CD8-positive, alpha-beta memory T cell (primary cell): ENCODE measurements at regions not wholly inside any gene's neighbourhood (a gene's known extent, or its start where the extent isn't known, plus 50 kb on each side); places are given as distances from the start of the nearest gene placed in this dataset.

Source experiments
- CTCF ChIA-PET: fragments of 350-600 bp; sonication (Branson Sonifier 250); formaldehyde crosslinking; loops from one replicate; lab custom pipeline; 2021; ENCODE audit warnings: antibody characterized with exemption; lab: Charles Lee
- POLR2A ChIA-PET: fragments of 350-600 bp; sonication (Branson Sonifier 250); formaldehyde crosslinking; loops from one replicate; lab custom pipeline; 2021; ENCODE audit warnings: antibody characterized with exemption; lab: Charles Lee
- DNase-seq, 5 donors: peaks; one replicate each; pipeline versions ENCODE4 v3.0.0 to v3.0.0-alpha.2; 2020 to 2022; ENCODE audit warnings: mixed read lengths in 1 of 5
- H3K27ac ChIP-seq: one replicate; pipeline ENCODE4 v1.7.0; 2013; ENCODE audit warnings: low read depth, mild to moderate bottlenecking, low read length, moderate library complexity
- H3K27me3 ChIP-seq: 2 replicates; pipeline ENCODE4 v1.7.0; 2013; ENCODE audit warnings: low read length, mild to moderate bottlenecking; ENCODE audit not compliant: insufficient read depth, poor library complexity, severe bottlenecking
- H3K36me3 ChIP-seq: 2 replicates; pipeline ENCODE4 v1.7.0; 2013; ENCODE audit warnings: mild to moderate bottlenecking, low read length, moderate library complexity; ENCODE audit not compliant: insufficient read depth
- H3K4me1 ChIP-seq: 2 replicates; pipeline ENCODE4 v1.7.0; 2013; ENCODE audit warnings: mild to moderate bottlenecking, low read length, moderate library complexity; ENCODE audit not compliant: insufficient read depth
- H3K4me3 ChIP-seq: 2 replicates; pipeline ENCODE4 v1.7.0; 2013; ENCODE audit warnings: mild to moderate bottlenecking, low read length
- H3K9me3 ChIP-seq: 2 replicates; pipeline ENCODE4 v1.7.0; 2013; ENCODE audit warnings: mild to moderate bottlenecking, low read length
- H3K27ac Mint-ChIP-seq, 8 donors: one replicate each; pipeline ENCODE4 v1.8.0; 2020 to 2021; ENCODE audit warnings: mixed read lengths in 8 of 8, mild to moderate bottlenecking in 6 of 8, inconsistent platforms in 3 of 8, moderate library complexity in 3 of 8
- H3K27me3 Mint-ChIP-seq, 2 donors: one replicate each; pipeline ENCODE4 v1.8.0; 2020 to 2021; ENCODE audit warnings: mixed read lengths in 2 of 2, mild to moderate bottlenecking in 1 of 2, moderate library complexity in 1 of 2
- H3K36me3 Mint-ChIP-seq, 3 donors: one replicate each; pipeline ENCODE4 v1.8.0; 2020 to 2021; ENCODE audit warnings: mixed read lengths in 3 of 3, inconsistent platforms in 1 of 3, mild to moderate bottlenecking in 1 of 3
- H3K4me1 Mint-ChIP-seq, 3 donors: one replicate each; pipeline ENCODE4 v1.8.0; 2020 to 2021; ENCODE audit warnings: mixed read lengths in 3 of 3, inconsistent platforms in 1 of 3, mild to moderate bottlenecking in 1 of 3
- H3K4me3 Mint-ChIP-seq, 7 donors: one replicate each; pipeline ENCODE4 v1.8.0; 2020 to 2021; ENCODE audit warnings: mixed read lengths in 7 of 7, mild to moderate bottlenecking in 6 of 7, moderate library complexity in 4 of 7, inconsistent platforms in 2 of 7
- H3K9me3 Mint-ChIP-seq, 5 donors: one replicate each; pipeline ENCODE4 v1.8.0; 2020 to 2022; ENCODE audit warnings: mixed read lengths in 5 of 5, mild to moderate bottlenecking in 3 of 5, moderate library complexity in 2 of 5, inconsistent platforms in 1 of 5

DNA sequence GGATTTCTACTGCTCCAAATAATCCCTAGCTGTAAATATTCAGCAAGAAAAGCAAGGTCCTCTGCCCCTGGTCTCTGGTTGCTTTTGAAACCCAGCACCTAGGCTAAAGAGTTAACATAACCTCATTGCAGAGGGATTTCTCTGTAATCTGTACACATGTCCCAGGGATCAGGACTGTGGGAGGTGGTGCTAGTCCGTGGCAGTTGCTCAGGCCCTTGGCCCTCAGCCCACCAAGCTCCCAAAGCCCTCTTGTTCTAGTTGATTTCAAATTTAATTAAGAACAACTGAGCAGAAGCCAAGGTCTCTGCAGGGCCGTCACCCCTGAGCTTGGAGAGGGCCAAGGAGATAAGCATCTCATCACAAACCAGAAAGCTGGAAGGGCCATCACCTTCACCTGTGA, 181.1 kb downstream of the SOX9 start:
- H3K27ac ChIP-seq, result no peak overlapping the region
- H3K4me3 ChIP-seq, result no peak overlapping the region
- Mint-ChIP-seq H3K27me3 (no peaks in the 10 kb centered on the region), H3K9me3 (peaks cover 0 to 4% (median 0%) of the 10 kb centered on the region in 5 donors), H3K27ac (no peak overlapping the region), H3K4me1 (no peaks in the 10 kb centered on the region), H3K36me3 (no peaks in the 10 kb centered on the region), H3K4me3 (no peak overlapping the region)
- no peaks in the 10 kb centered on the region for H3K9me3 ChIP-seq
- no peaks in the 10 kb centered on the region for H3K4me1 ChIP-seq
- ChIA-PET POLR2A (no interaction called here), CTCF (no interaction called here)
- H3K27me3 ChIP-seq, result no peaks in the 10 kb centered on the region
- H3K36me3 ChIP-seq, result no peaks in the 10 kb centered on the region
- no peak for DNase-seq

DNA sequence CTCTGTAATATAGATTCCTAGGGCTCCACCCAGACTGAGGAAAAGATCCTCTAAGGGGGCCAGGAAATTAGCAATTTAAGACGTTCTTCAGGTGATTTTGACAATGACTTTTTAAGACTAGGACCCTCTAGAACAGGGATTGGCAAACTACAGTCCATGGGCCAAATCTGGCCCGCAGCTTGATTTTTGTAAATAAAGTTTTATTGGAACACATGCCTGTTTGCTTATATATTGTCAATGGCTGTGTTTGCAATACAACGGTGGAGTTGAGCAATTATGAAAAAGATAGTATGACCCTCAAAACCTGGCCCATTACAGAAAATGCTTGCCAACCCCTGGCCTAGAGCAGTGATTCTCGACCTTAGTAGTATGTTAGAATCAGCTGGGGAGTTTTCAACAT, 181.9 kb downstream of the SOX9 start:
- ChIA-PET CTCF (no interaction called here), POLR2A (no interaction called here)
- no peaks in the 10 kb centered on the region for H3K36me3 Mint-ChIP-seq
- Histone ChIP-seq H3K27ac (no peak overlapping the region), H3K4me1 (no peaks in the 10 kb centered on the region), H3K36me3 (no peaks in the 10 kb centered on the region), H3K27me3 (no peaks in the 10 kb centered on the region), H3K9me3 (no peaks in the 10 kb centered on the region), H3K4me3 (no peak overlapping the region)
- H3K27ac Mint-ChIP-seq, result no peak overlapping the region
- H3K27me3 Mint-ChIP-seq, result no peaks in the 10 kb centered on the region
- no peaks in the 10 kb centered on the region for H3K4me1 Mint-ChIP-seq
- no peak for DNase-seq
- H3K9me3 Mint-ChIP-seq, result peaks cover 0 to 4% (median 0%) of the 10 kb centered on the region in 5 donors
- no peak overlapping the region for H3K4me3 Mint-ChIP-seq

DNA sequence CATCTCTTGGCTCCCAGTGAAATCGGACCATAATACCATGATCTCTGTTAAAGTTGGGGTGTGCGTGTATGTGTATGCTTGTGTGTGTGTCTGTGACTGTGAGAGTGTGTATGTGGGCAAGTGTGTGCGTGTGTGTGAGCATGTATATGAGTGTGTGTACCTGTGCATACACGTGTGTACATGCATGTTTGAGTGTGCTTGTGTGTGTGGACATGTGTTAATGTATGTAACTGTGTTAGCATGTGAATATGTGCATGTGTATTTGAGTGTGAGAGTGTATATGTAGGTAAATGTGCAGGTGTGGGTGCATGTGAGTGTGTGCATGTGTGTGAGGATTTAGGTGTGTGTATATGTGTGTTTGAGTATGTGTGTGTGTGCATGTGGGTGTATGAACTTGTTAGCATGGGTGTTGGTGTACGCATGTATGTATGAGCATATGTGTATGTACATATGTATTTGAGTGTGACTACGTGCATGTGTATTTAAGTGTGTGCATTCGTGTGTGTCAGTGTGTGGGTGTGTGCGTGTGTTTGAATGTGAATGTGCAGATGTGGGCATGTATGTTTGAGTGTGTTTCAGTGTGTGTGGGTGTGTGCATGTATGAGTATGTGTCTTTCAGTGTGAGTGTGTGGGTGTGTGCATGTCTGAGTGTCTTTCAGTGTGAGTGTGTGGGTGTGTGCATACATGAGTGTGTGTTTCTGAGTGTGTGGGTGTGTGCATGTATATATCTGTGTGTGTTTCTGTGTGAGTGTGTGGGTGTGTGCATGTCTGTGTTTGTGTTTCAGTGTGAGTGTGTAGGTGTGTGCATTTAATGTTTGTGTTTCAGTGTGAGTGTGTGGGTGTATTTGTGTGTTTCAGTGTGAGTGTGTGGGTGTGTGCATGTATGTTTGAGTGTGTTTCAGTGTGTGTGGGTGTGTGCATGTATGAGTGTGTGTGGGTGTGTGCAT, 183.2 kb downstream of the SOX9 start:
- H3K4me1 ChIP-seq, result no peaks in the 10 kb centered on the region
- Mint-ChIP-seq H3K27me3 (no peaks in the 10 kb centered on the region), H3K27ac (no peak overlapping the region), H3K36me3 (no peaks in the 10 kb centered on the region), H3K9me3 (peaks cover 0 to 6% (median under 1%) of the 10 kb centered on the region in 5 donors), H3K4me1 (no peaks in the 10 kb centered on the region), H3K4me3 (no peak overlapping the region)
- H3K27me3 ChIP-seq, result no peaks in the 10 kb centered on the region
- ChIA-PET CTCF (no interaction called here), POLR2A (no interaction called here)
- H3K27ac ChIP-seq, result no peak overlapping the region
- H3K36me3 ChIP-seq, result no peaks in the 10 kb centered on the region
- H3K9me3 ChIP-seq, result no peaks in the 10 kb centered on the region
- DNase-seq, result no peak
- H3K4me3 ChIP-seq, result no peak overlapping the region

DNA sequence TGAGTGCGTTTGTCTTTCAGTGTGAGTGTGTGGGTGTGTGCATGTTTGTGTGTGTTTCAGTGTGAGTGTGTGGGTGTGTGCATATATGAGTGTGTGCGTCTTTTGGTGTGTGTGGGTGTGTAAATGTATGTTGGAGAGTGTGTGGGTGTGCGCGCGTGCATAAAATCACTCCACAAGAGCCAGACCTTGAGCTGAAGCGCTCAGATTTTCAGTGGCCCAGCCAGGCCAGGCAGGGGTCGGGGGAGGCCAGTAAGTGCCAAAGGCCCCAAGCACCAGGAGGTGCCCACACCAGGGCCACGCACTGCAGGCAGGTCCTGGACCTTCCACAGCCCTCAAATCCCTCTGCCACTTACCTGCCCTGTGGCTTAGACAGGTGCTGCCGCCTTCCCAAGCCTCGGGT, 184.0 kb downstream of the SOX9 start:
- H3K9me3 ChIP-seq, result no peaks in the 10 kb centered on the region
- ChIA-PET POLR2A (no interaction called here), CTCF (no interaction called here)
- no peaks in the 10 kb centered on the region for H3K36me3 ChIP-seq
- H3K4me1 Mint-ChIP-seq, result no peaks in the 10 kb centered on the region
- H3K27ac ChIP-seq, result no peak overlapping the region
- no peak overlapping the region for H3K4me3 Mint-ChIP-seq
- H3K27ac Mint-ChIP-seq, result no peak overlapping the region
- H3K36me3 Mint-ChIP-seq, result no peaks in the 10 kb centered on the region
- H3K27me3 ChIP-seq, result no peaks in the 10 kb centered on the region
- no peaks in the 10 kb centered on the region for H3K4me1 ChIP-seq
- no peaks in the 10 kb centered on the region for H3K27me3 Mint-ChIP-seq
- peaks cover 0 to 7% (median 2%) of the 10 kb centered on the region in 5 donors for H3K9me3 Mint-ChIP-seq
- no peak for DNase-seq
- no peak overlapping the region for H3K4me3 ChIP-seq

DNA sequence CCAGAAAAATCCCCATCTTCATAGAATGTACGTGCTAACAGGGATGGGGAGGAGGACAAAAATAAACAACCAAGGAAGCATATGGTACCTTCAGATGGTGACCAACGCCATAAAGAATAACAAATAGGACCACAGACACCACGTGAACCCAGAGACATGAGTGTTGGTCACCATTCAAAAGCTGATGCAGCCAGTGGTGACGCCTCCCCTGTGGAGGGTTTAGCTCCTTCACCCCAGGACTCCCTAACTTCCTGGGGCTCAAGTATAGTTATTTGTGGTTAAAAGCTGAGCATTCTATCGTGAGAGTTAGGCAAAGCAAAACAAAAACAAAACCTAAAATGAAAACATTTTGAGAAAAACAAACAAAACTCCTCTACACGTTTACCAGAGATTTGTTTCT, 184.7 kb downstream of the SOX9 start:
- peaks cover 0 to 8% (median 2%) of the 10 kb centered on the region in 5 donors for H3K9me3 Mint-ChIP-seq
- Histone ChIP-seq H3K4me1 (no peaks in the 10 kb centered on the region), H3K9me3 (no peaks in the 10 kb centered on the region), H3K36me3 (no peaks in the 10 kb centered on the region), H3K27ac (no peak overlapping the region), H3K4me3 (no peak overlapping the region), H3K27me3 (no peaks in the 10 kb centered on the region)
- ChIA-PET POLR2A (no interaction called here), CTCF (no interaction called here)
- H3K27me3 Mint-ChIP-seq, result no peaks in the 10 kb centered on the region
- DNase-seq, result no peak
- H3K4me1 Mint-ChIP-seq, result no peaks in the 10 kb centered on the region
- no peak overlapping the region for H3K4me3 Mint-ChIP-seq
- H3K27ac Mint-ChIP-seq, result no peak overlapping the region
- H3K36me3 Mint-ChIP-seq, result no peaks in the 10 kb centered on the region

DNA sequence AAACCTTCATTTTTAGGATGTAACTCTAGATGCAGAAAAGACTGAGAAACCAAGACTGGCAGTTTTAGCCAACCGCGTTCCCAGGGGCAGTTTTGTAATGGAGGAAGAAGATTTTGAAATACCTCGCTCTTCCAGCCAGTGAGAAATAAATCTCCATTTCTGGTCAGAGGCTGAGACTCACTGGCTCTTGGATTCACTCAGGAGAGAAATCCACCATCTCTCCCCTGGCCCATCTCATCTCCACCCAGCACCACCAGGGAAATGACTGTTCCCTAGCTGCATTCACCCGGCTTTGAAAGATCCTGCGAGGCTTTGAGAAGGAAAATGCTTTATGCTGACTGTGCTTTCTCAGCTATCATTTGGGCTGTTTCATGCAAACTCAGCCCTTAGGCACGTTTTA, 185.2 kb downstream of the SOX9 start:
- Histone ChIP-seq H3K27ac (no peak overlapping the region), H3K9me3 (no peaks in the 10 kb centered on the region), H3K4me3 (no peak overlapping the region), H3K36me3 (no peaks in the 10 kb centered on the region), H3K27me3 (no peaks in the 10 kb centered on the region), H3K4me1 (no peaks in the 10 kb centered on the region)
- H3K4me1 Mint-ChIP-seq, result no peaks in the 10 kb centered on the region
- peaks cover 0 to 8% (median 2%) of the 10 kb centered on the region in 5 donors for H3K9me3 Mint-ChIP-seq
- H3K27ac Mint-ChIP-seq, result no peak overlapping the region
- no peak for DNase-seq
- no peaks in the 10 kb centered on the region for H3K36me3 Mint-ChIP-seq
- POLR2A ChIA-PET, result no interaction called here
- no peak overlapping the region for H3K4me3 Mint-ChIP-seq
- H3K27me3 Mint-ChIP-seq, result no peaks in the 10 kb centered on the region
- CTCF ChIA-PET, result no interaction called here

DNA sequence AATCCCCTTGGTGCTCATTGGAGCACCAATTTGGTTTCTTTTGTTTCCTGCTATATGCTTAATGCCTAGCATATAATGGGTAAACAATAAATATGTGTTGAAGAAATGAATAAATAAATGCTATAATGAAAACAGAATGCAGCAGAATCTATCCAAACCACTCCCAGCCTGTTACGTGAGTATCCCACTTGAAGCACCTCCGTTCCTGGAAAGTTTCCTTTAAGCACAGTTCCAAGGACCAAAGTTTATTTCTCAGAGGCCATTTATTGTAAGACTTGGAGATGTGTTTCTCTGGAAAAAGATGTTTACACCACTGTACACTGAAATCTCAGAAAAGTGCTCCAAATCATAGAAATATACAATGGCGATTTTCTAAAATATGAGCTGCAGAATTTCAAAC, 187.0 kb downstream of the SOX9 start:
- Mint-ChIP-seq H3K36me3 (no peaks in the 10 kb centered on the region), H3K27ac (no peak overlapping the region), H3K4me1 (no peaks in the 10 kb centered on the region), H3K27me3 (no peaks in the 10 kb centered on the region), H3K4me3 (no peak overlapping the region), H3K9me3 (peaks cover 0 to 8% (median 2%) of the 10 kb centered on the region in 5 donors)
- Histone ChIP-seq H3K4me1 (no peaks in the 10 kb centered on the region), H3K36me3 (no peaks in the 10 kb centered on the region), H3K9me3 (no peaks in the 10 kb centered on the region), H3K27me3 (no peaks in the 10 kb centered on the region), H3K4me3 (no peak overlapping the region), H3K27ac (no peak overlapping the region)
- ChIA-PET POLR2A (no interaction called here), CTCF (no interaction called here)
- DNase-seq, result no peak

DNA sequence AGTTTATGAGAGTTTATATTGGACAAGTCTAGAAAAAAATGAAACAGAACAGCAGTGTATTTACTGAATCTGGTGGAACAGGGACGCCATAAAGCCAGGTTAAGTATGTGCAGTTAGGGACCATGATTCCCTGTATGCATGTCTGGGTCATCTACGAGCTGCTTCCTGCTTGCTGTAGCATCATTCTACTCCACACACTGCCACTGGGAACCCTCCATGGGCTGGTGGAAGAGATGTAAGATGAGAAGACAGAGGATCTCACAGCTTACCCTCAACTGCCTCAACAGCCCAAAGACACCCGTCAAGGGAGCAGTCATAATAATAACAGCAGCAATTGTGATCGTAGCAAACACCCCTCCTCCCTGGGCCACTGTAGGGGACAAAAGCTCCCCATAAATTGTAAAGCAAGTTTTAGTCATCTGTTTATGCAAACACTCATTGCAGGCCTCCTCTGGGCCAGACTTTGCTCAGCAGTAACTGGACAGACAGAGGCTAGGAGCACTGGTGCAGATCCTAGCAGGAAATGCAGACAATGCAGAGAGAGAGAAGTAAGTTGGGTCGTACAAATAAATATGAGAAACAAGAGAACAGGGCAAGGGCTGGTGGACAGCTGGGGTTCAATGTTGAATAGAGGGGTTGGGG, 188.0 kb downstream of the SOX9 start:
- Histone ChIP-seq H3K4me3 (no peak overlapping the region), H3K4me1 (no peaks in the 10 kb centered on the region), H3K27ac (no peak overlapping the region), H3K9me3 (no peaks in the 10 kb centered on the region), H3K27me3 (no peaks in the 10 kb centered on the region), H3K36me3 (no peaks in the 10 kb centered on the region)
- no peak for DNase-seq
- Mint-ChIP-seq H3K27ac (no peak overlapping the region), H3K27me3 (no peaks in the 10 kb centered on the region), H3K36me3 (no peaks in the 10 kb centered on the region), H3K4me3 (no peak overlapping the region), H3K9me3 (peaks cover 0 to 8% (median 2%) of the 10 kb centered on the region in 5 donors), H3K4me1 (no peaks in the 10 kb centered on the region)
- ChIA-PET POLR2A (no interaction called here), CTCF (no interaction called here)
